ENCODE measurements at regions not wholly inside any gene's neighbourhood (a gene's known extent, or its start where the extent isn't known, plus 50 kb on each side); places are given as distances from the start of the nearest gene placed in this dataset.
A peak's percentile ranks its signal among the peaks of the same experiment; 100 is the strongest.

DNA sequence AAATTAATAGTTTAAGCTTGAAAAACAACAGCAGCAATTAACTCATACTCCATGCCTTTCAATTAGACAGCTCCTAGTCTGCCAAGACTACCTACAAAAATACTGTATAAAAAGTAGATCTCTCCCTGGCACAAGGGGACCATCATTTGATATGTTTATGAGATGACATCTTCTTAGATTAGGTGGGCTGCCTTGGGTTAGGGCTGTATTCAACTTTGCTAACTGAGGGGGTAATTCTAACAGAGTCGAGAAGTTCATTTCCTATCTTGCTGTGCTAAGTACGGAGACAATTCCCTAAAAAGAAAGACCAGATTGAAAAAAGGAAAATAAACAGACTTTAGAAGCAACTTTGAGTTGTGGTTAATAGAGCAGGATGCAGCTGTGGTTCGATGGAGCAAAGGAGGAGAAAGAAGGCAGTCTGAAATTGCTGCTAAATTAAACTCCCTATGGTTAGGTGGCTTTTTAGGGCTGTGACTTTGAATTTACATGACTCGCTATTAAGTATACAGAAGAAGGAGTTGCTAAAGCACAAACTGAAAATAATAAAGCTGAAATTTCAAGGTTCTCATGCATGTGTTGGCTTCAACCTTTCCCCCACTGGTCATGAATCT lies 75.4 kb downstream of the CDC7 start:
- DNase-seq, result no peak

- DNase-seq, result no peak
Observed at GRCh38 chr1:91578320-91579109, 77.9 kb downstream of the CDC7 start.

GRCh38 chr1:91579658-91580228 lies 79.1 kb downstream of the CDC7 start:
- DNase-seq, result no peak

DNA sequence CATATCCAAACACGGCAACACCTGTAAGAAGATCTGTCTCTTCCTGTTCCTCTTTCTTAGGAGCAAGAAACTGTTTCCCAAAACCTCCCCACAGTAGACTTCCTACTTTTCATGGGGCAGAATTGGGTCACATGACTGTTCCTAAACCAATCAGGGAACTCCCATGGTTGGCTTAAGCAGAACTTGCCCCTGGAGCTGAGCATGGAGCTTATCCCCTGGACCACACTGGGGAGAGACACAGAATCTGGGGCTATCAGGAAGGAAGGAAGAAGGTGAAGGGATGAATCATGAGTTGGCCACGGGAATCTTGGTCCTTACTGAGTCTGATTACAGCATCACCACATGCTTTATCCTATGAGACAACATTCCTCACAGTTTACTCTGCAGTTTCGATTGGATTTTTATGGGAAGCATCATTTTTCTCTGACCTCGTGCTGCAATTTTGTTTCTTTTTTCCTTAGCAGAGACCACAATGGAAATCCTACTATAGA lies 81.8 kb downstream of the CDC7 start:
- DNase-seq, result peak in 2 of 3 donors; percentile 26 to 41

DNA sequence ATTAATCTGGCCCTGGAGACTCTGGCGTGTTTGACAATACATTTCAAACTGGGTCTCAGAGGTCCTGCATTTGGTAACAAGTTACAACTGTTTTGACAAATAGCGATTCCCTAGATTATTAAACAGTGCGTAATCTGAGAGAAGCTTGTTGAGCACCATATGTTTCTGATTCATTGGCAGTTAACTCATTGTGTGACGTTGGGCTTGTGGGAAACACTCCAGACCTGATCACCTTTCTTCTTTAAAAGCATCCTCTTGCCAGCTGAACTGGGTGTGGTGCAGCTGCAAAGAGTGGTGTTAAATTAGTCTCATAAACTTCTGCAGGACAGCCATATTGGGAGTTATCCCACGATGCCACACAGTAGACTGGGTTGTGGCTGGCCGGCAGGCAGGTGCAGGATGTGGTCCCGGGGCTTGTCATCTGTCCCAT lies 82.7 kb downstream of the CDC7 start:
- DNase-seq, result no peak

DNA sequence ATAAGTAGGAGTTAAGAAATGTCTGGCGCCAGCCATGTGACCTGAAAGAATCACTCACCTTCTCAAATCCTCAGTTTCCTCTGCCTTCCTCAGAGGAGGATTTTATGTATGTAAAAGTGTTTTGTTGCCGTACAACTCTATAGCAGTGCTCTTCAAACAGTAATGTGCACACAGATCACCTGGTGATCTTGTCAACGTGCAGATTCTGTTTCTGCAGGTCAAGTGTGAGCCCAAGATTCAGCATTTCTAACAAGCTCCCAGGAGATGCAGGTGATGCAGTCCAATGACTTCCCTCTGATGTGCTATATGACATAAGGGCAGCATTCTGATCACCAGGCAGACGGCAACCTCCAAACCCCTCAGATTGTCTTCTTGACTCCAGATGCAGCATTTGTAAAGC lies 83.7 kb downstream of the CDC7 start:
- DNase-seq, result no peak

GRCh38 chr1:91584878-91585277 lies 84.2 kb downstream of the CDC7 start:
- no peak for DNase-seq

GRCh38 chr1:91585502-91585901 lies 84.9 kb downstream of the CDC7 start:
- DNase-seq, result no peak

- no peak for DNase-seq
Observed at GRCh38 chr1:91585982-91586381, 85.3 kb downstream of the CDC7 start.

DNA sequence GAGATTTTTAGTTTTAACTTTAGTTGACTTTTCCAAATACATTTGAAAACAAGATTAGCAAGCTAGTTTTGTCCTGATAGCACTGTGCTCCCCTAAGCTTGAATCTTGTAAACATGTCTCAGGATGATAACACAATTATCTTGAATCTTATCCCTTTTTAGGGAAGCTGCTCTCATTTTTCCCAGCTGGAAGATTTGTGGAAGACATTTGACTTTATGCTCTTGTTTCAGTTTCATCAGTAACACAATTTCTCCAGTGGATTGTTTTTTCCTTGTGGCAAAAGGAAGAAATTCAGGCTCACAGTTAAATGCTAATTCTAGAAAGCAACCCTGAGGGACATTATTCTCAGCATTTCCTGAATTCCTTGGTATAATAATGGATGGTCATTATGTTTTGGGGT lies 88.8 kb downstream of the CDC7 start:
- DNase-seq, result no peak

- DNase-seq, result peak in 2 of 3 donors; percentile 17 to 31
Observed at GRCh38 chr1:91591175-91591974, 90.7 kb downstream of the CDC7 start.

DNA sequence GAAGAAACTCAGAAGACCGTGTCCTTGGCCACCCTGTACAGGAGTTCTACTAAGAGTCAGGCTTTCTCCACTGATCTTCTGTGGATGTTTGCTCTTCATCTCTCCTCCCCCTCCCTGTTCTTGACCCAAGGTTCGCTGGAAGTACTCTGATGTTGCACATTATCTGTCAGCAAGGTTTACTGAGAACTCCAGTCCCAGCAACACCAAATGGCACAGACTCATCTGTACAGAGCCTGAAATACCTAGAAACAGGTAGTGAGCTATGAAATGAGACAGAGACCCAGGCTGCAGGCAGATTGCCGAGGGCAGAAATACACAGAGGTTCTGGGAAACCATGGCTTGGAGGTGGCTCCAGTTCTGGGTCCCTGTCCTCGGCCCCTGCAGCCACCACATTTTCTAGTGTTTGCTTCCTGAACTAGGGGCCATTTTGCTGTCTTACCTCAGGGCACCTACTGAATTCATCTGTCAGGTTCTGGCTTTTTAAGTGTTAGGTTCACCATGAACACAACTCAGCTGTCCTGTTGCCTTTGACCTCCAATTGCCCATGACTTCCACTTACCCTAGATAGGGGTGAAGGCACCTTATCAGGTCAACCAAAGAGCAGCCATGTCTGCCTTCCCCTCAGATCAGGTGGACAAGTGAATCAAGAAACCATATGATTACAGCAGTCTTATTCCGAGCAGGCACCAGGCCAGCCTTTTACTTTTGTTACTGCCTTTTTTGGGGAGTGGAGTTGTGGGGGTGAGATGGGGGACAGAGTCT lies 92.2 kb downstream of the CDC7 start:
- DNase-seq, result no peak

DNA sequence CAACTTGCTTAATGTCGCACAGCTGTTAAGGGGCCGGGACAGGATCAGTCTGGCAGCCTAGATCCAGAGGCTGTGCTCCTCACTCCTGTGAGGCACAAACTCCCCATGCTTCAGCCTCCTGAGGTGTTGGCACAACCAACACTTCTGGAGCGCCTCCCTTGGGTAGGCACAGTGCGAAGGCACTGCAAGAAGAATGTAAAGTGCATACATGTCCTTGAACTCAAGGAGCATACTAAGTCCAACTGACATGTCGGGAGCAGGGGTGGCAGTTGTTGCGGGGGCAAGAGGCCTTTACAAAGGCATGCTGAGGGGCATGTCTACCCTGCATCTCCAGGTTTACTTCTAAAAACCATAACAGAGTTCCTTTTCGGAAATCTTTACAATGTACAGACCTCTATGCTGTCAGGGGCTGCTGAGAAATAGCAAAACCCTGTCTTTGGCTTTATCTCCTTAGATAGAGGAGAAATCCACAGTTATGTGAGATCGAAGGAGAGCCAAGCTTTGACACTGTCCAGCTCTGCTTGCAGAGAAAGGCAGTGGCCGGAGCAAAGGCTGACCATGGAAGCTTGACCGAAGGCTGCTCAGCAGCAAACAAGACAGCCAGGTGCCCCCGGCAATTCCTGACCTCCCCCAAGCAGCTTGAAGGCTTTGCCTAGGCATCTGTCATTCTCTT lies 93.9 kb downstream of the CDC7 start:
- DNase-seq, result no peak

DNA sequence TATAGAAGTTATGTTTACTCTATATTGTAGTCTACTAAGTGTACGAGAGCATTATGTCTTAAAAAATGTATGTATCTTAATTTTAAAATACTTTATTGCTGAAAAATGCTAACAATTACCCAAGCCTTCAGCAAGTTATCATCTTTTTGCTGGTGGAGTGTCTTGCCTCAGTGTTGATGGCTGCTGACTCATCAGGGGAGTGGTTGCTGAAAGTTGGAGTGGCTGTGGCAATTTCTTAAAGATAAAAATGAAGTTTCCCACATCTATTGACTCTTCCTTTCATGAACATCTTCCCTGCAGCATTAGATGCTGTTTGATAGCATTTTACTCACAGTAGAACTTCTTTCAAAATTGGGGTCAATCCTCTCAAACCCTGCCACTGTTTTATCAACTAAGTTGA lies 95.8 kb downstream of the CDC7 start:
- DNase-seq, result peak in 2 of 3 donors; percentile 16 to 30

DNA sequence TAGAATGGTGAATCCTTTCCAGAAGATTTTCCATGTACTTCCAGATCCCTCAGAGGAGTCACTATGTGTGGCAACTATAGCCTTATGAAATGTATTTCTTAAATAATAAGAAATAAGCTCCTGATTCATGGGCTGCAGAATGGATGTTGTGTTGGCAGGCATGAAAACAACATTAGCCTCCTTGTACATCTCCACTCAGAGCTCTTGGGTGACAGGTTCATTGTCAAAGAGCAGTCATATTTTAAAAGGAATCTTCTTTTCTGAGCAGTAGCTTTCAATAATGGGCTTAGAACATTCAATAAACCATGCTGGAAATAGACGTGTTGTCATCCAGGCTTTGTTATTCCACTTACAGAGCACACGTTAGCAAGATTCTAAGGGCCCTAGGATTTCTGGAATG lies 96.6 kb downstream of the CDC7 start:
- no peak for DNase-seq

DNA sequence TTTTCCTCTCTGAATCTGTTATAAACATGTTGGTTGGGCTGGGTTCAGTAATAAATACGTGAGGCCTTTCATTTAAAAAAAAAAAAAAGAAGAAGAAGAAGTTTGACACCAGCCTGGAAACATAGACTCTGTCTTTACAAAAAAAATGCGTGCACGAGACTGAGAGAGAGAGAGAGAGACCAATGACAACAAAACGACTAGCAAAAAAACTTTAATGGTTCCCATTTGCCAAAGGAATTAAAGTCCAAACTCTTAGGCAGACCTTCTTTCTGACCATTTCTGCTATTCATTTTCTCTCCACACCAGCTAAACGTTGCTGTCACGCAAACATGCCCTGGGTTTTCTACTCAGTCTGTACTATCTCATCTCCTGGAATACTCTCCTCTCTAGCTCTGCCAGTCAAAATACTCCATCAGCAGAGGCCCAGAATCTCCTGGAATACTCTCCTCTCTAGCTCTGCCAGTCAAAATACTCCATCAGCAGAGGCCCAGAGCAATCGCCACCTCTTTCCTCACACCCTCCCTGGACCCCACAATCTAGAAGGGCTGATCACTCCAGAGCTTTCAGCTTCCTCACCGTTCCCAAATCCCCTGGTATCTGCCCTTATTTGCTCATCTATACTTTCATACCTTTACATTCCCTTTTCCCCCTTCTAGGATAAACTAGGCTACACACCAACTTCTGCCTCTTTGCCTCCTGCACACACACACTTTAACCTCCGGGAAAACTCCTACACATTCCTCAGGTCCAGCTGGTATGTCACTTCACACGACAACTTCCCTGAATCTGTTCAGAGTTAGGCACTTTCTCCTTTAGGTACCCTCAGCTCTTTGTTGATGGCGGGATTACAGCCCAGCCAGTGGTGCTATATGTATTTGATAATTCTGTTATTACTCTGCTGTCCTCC lies 100.0 kb downstream of the CDC7 start:
- DNase-seq, result no peak

DNA sequence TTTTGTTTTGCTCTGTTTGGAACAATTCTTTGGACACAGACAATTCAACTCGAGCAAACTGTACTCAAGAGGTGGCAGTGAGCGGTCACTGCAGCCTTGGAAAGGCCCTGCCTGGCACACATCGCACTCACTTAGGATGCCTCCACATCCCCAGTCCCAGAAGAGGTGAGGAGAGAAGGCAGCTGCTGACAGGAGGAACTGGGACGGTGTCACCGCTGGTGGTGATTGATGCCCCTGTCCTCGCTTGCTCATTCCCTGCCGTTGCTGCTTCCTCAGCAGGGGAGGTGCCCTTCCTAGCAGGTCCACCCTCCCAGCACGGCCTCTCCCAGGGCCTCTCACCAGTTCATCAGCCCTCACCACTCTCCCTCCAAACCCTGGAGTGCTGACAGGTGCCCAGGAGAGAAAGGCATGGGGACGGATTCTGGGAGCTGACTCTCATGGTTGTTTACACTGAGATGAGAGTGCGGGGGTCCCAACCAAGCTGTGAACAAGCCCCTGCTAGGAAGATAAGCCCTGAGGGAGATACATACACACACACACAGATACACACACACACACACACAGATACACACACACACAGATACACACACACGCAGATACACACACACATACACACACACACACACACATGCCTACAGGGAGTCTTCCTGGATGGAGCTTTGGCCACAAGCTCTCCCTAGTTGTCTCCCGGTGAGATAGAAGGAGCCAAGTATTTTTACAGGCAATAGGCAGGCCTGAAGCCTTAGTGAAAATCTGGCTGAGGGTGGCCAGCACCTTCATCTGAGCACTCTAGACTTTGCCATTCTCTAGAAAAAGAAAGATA lies 101.1 kb downstream of the CDC7 start:
- no peak for DNase-seq

GRCh38 chr1:91603409-91603808 lies 102.8 kb downstream of the CDC7 start:
- DNase-seq, result no peak

DNA sequence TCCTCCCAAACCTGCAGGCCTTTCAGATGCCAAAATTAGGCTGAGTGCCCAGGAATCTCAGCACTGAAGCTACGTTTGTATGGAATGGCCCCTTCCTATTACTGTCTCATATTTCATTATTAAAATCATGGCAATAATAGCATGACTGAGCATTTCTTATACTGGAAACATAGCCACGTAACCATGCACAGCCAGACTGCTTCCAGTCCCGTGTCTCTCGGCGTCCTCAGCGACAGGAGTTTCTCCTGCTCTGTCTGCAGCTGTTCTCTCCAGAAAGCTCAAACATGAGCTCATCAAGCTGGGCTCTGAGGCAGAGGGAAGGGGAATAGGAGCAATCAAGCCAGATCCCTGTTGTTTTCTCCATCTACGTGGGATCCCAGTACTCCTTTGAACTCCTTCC lies 104.0 kb downstream of the CDC7 start:
- no peak for DNase-seq

DNA sequence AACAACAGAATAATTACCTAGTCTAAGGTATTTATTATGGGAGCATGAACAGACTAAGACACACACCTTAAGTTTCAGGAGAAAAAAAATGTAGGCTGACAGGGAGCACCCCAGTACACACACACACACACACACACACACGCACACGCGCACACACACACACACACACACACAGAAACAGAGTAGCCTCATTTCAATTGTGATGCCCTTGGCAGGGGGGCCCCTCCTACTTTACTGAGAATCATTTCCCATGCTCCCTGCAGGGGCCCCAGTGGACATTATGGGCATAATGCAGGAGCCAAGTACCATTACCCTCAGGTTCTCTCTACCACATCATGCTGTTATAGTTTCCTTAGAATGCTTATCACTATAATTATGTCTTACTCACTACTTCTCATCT lies 104.9 kb downstream of the CDC7 start:
- no peak for DNase-seq
